ENCODE measurements at regions not wholly inside any gene's neighbourhood (a gene's known extent, or its start where the extent isn't known, plus 50 kb on each side); places are given as distances from the start of the nearest gene placed in this dataset.

GRCh38 chr7:155203059-155203881, 94.4 kb upstream of the INSIG1 start:
- no peak for DNase-seq

- DNase-seq, result no peak
Observed at GRCh38 chr7:155203882-155204691, 93.6 kb upstream of the INSIG1 start.

- no peak for DNase-seq
Observed at GRCh38 chr7:155204744-155205367, 92.8 kb upstream of the INSIG1 start.

GRCh38 chr7:155205368-155206317, 92.0 kb upstream of the INSIG1 start:
- DNase-seq, result peak; percentile 95 to 99 (median 98)

GRCh38 chr7:155206318-155207020, 91.2 kb upstream of the INSIG1 start:
- DNase-seq, result peak; percentile 93 to 97 (median 96)

- DNase-seq, result no peak
Observed at GRCh38 chr7:155207326-155208002, 90.2 kb upstream of the INSIG1 start.

- DNase-seq, result peak in 2 of 4 experiments; percentile 24 to 26
Observed at GRCh38 chr7:155208681-155209477, 88.8 kb upstream of the INSIG1 start.

GRCh38 chr7:155209478-155210319, 88.0 kb upstream of the INSIG1 start:
- DNase-seq, result no peak

- no peak for DNase-seq
Observed at GRCh38 chr7:155210356-155210755, 87.3 kb upstream of the INSIG1 start.

GRCh38 chr7:155211173-155211572, 86.5 kb upstream of the INSIG1 start:
- no peak for DNase-seq

- DNase-seq, result no peak
Observed at GRCh38 chr7:155211761-155212160, 85.9 kb upstream of the INSIG1 start.

- no peak for DNase-seq
Observed at GRCh38 chr7:155212301-155213015, 85.2 kb upstream of the INSIG1 start.

GRCh38 chr7:155213385-155213784, 84.3 kb upstream of the INSIG1 start:
- no peak for DNase-seq

GRCh38 chr7:155213955-155214740, 83.5 kb upstream of the INSIG1 start:
- DNase-seq, result no peak

GRCh38 chr7:155215576-155216325, 81.9 kb upstream of the INSIG1 start:
- no peak for DNase-seq

- peak in 1 of 4 experiments; percentile 22 for DNase-seq
Observed at GRCh38 chr7:155216475-155217272, 81.0 kb upstream of the INSIG1 start.

All from suppressor macrophage (primary cell).